AG04450 (cell line): ENCODE measurements at regions not wholly inside any gene's neighbourhood (a gene's known extent, or its start where the extent isn't known, plus 50 kb on each side); places are given as distances from the start of the nearest gene placed in this dataset.
"Not testable (repeated sequence)": the region's sequence is repeated elsewhere in the genome, so short reads cannot be mapped to it uniquely, and the experiment has no call there.

Source experiments
- CTCF ChIA-PET: fragments of 300-600, 350-600 bp; formaldehyde crosslinking; extraction: SDS; loops from one replicate; lab custom pipeline; 2022; ENCODE audit warnings: antibody characterized with exemption, inconsistent platforms; lab: Charles Lee
- POLR2A ChIA-PET: fragments of 350-600 bp; formaldehyde crosslinking; extraction: SDS; loops from one replicate; lab custom pipeline; 2021; ENCODE audit warnings: antibody characterized with exemption, inconsistent platforms; lab: Yijun Ruan, JAX
- DNase-seq: peaks from one replicate; pipeline ENCODE4 v3.0.0-alpha.2; 2011; ENCODE audit warnings: low read depth, low spot score
- H3K27ac ChIP-seq: one replicate; pipeline ENCODE4 v1.5.1; 2012; ENCODE audit warnings: low read depth, low read length, control low read depth
- H3K27me3 ChIP-seq: one replicate; pipeline ENCODE4 v1.6.0; 2012; ENCODE audit warnings: low read length; ENCODE audit not compliant: control insufficient read depth, insufficient read depth
- H3K4me3 ChIP-seq: 2 replicates; pipeline ENCODE4 v1.5.1; 2011; ENCODE audit warnings: mild to moderate bottlenecking, low read depth, low read length, control low read depth
- H3K9me3 ChIP-seq: 2 replicates; pipeline ENCODE4 v1.5.1; 2012; ENCODE audit warnings: low read length; ENCODE audit not compliant: control insufficient read depth, insufficient read depth
- TF ChIP-seq, protein P1 (sequence below): IDR thresholded peaks from 2 replicates; pipeline ENCODE4 v1.5.1; 2011; ENCODE audit warnings: low read depth, low read length, control low read depth, inconsistent platforms

DNA sequence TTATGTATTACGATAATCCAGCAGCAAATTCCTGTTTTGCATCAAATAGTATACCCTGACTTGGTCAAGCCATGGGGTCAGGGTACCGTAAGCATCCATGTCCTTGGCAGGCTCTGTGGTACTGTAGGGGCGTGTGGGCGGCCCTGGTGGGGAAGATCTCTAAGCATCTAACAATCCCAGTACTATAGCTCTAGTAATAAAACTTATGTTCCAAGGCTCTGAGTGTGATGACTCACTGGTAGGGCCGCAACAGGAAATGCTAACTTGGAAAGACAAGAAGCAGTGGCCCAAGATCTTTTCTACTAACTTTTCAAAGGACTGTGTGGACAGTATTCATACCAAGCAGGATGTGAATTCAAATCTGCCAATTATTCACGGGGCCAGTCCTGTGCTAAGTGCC is 63.8 kb downstream of the CLEC18A start:
- H3K4me3 ChIP-seq, H3K27me3 ChIP-seq, DNase-seq, POLR2A ChIA-PET, CTCF ChIA-PET, H3K9me3 ChIP-seq: not testable (repeated sequence)
- H3K27ac ChIP-seq = peak overlapping the region; percentile 21

GRCh38 chr16:70016751-70017150 is 65.6 kb downstream of the CLEC18A start:
- H3K27me3 ChIP-seq, POLR2A ChIA-PET, H3K9me3 ChIP-seq, H3K27ac ChIP-seq, CTCF ChIA-PET, DNase-seq, H3K4me3 ChIP-seq: not testable (repeated sequence)

- no peaks in the 10 kb centered on the region for H3K27me3 ChIP-seq
- DNase-seq = no peak
- no peak overlapping the region for H3K4me3 ChIP-seq
- no peak overlapping the region for H3K27ac ChIP-seq
- ChIA-PET CTCF (no interaction called here), POLR2A (no interaction called here)
- TF ChIP-seq, protein P1, sequence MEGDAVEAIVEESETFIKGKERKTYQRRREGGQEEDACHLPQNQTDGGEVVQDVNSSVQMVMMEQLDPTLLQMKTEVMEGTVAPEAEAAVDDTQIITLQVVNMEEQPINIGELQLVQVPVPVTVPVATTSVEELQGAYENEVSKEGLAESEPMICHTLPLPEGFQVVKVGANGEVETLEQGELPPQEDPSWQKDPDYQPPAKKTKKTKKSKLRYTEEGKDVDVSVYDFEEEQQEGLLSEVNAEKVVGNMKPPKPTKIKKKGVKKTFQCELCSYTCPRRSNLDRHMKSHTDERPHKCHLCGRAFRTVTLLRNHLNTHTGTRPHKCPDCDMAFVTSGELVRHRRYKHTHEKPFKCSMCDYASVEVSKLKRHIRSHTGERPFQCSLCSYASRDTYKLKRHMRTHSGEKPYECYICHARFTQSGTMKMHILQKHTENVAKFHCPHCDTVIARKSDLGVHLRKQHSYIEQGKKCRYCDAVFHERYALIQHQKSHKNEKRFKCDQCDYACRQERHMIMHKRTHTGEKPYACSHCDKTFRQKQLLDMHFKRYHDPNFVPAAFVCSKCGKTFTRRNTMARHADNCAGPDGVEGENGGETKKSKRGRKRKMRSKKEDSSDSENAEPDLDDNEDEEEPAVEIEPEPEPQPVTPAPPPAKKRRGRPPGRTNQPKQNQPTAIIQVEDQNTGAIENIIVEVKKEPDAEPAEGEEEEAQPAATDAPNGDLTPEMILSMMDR = no peak
- H3K9me3 ChIP-seq = no peaks in the 10 kb centered on the region
Measured at GRCh38 chr16:70018254-70018653, 67.1 kb downstream of the CLEC18A start.

DNA sequence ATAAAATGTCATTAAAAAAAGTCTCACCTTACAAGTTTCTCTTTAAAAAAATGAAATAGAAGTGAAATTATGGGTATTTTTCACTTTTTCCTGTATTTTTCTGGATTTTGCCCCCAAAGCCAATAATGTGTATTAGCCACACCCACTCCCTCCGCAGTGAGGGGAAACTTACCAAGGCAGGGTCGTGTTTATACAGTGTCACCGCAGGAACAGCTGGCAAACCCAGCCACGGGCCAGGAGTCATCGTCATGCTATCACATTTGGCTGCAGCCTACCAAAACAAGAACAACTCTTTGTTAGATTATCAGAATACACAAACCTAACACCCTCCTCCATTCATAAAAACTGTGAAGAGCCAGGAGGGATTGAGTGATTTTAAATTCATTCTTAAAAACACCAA is 72.1 kb downstream of the CLEC18A start:
- DNase-seq, H3K27me3 ChIP-seq, H3K27ac ChIP-seq, H3K4me3 ChIP-seq, CTCF ChIA-PET, POLR2A ChIA-PET, H3K9me3 ChIP-seq: not testable (repeated sequence)

DNA sequence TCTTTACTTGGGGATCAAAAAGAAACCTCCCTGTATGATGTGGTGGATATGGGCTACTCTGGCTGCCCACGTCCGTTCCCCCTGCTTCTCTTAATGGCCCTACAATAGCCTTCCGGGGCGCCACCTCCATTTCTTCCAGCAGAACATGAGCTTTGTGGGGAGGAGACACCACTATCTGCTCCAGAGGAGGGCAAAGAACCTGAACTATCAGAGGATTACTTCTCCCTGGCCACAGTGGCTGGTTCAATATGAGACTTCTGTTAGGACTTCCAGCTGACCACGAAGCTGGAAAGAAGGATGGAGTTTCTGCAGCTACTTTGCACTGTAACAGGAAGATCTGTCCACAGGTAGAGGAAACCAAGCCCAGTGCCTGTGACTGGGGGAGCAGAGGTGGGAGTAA is 72.8 kb downstream of the CLEC18A start:
- POLR2A ChIA-PET, DNase-seq, H3K9me3 ChIP-seq, H3K4me3 ChIP-seq, CTCF ChIA-PET, H3K27me3 ChIP-seq: not testable (repeated sequence)
- H3K27ac ChIP-seq = peak overlapping the region; percentile 11

- DNase-seq, POLR2A ChIA-PET: not testable (repeated sequence)
Measured at GRCh38 chr16:70026165-70026854, 75.2 kb downstream of the CLEC18A start.

DNA sequence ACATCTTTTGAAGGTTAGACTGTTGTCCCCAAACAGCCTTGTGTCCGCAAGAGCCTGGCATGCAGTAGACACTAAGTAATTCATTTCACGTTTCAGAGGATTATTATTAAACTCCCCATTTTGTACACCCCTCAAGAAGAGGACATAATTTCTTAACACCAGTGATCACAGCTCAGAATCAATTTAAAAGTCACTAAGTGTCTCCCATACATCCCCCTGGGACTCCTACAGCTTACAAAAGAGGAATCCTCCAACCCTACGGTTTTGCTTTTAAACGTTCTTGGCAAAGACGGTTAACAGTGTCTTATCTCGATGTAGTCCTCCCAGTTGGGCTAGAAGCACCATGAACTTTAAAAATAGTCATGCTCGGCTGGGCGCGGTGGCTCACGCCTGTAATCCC is 81.2 kb upstream of the PDPR start:
- POLR2A ChIA-PET, H3K27me3 ChIP-seq, H3K4me3 ChIP-seq, H3K9me3 ChIP-seq, H3K27ac ChIP-seq, DNase-seq, CTCF ChIA-PET: not testable (repeated sequence)

More at GRCh38 chr16:70026165-70026854, 75.2 kb downstream of the CLEC18A start:
- H3K27me3 ChIP-seq, H3K27ac ChIP-seq, H3K9me3 ChIP-seq, H3K4me3 ChIP-seq, CTCF ChIA-PET: not testable (repeated sequence)

- H3K27ac ChIP-seq, H3K4me3 ChIP-seq, H3K27me3 ChIP-seq, H3K9me3 ChIP-seq, POLR2A ChIA-PET, CTCF ChIA-PET, DNase-seq: not testable (repeated sequence)
Measured at GRCh38 chr16:70037913-70038312, 76.2 kb upstream of the PDPR start.

- H3K27me3 ChIP-seq, POLR2A ChIA-PET, H3K9me3 ChIP-seq, CTCF ChIA-PET, H3K27ac ChIP-seq, H3K4me3 ChIP-seq, DNase-seq: not testable (repeated sequence)
Measured at GRCh38 chr16:70040554-70040953, 73.6 kb upstream of the PDPR start.

GRCh38 chr16:70043538-70044067 is 70.5 kb upstream of the PDPR start:
- not testable (repeated sequence) for DNase-seq

DNA sequence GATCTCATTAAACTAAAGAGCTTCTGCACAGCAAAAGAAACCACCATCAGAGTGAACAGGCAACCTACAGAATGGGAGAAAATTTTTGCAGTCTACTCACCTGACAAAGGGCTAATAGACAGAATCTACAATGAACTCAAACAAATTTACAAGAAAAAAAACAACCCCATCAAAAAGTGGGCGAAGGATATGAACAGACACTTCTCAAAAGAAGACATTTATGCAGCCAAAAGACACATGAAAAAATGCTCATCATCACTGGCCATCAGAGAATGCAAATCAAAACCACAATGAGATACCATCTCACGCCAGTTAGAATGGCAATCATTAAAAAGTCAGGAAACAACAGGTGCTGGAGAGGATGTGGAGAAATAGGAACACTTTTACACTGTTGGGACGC is 67.6 kb upstream of the PDPR start:
- H3K4me3 ChIP-seq, H3K27me3 ChIP-seq, H3K9me3 ChIP-seq, POLR2A ChIA-PET, CTCF ChIA-PET, H3K27ac ChIP-seq, DNase-seq: not testable (repeated sequence)

More at GRCh38 chr16:70043538-70044067, 70.5 kb upstream of the PDPR start:
- H3K4me3 ChIP-seq, CTCF ChIA-PET, POLR2A ChIA-PET, H3K9me3 ChIP-seq, H3K27me3 ChIP-seq, H3K27ac ChIP-seq: not testable (repeated sequence)
